Mucosa of descending colon (tissue), 3 donors: ENCODE measurements at regions not wholly inside any gene's neighbourhood (a gene's known extent, or its start where the extent isn't known, plus 50 kb on each side); places are given as distances from the start of the nearest gene placed in this dataset.
A peak's percentile ranks its signal among the peaks of the same experiment; 100 is the strongest.

ENCODE experiments used
- ATAC-seq: fragments of 200-7000 bp; cut with Tn5 transposase; one replicate; pipeline ENCODE4 v1.9.1; 2020; ENCODE audit warnings: mild to moderate bottlenecking, moderate library complexity
- DNase-seq, 3 donors: peaks; one replicate each; pipeline ENCODE4 v3.0.0-alpha.2; 2020
- H3K36me3 ChIP-seq: fragments of 200-600 bp; one replicate; pipeline ENCODE4 v1.8.0; 2021; ENCODE audit warnings: low read depth, mild to moderate bottlenecking
- H3K4me1 ChIP-seq: fragments of 200-600 bp; one replicate; pipeline ENCODE4 v1.8.0; 2021; ENCODE audit warnings: low read depth, mild to moderate bottlenecking
- H3K4me3 ChIP-seq: fragments of 200-600 bp; one replicate; pipeline ENCODE4 v1.8.0; 2021; ENCODE audit warnings: mild to moderate bottlenecking
- H3K9me3 ChIP-seq: fragments of 200-600 bp; one replicate; pipeline ENCODE4 v1.8.0; 2021; ENCODE audit warnings: mild to moderate bottlenecking
- CTCF ChIP-seq: fragments of 200-600 bp; IDR thresholded peaks from one replicate; pipeline ENCODE4 v1.8.0; 2022; ENCODE audit warnings: antibody characterized with exemption, mild to moderate bottlenecking
- intact Hi-C, 2 donors: fragments of 100-400 bp; cut with DNase I in 1 of 2; cut with micrococcal nuclease in 1 of 2; formaldehyde crosslinking; loops; one replicate each; pipeline versions ENCODE4 v1.11.0 to v1.11.1; 2022; cut with DNase I, micrococcal nuclease
- donor health status: DM: no; HTN: no; CAD: no; lungs with moderate emphysema.
- donor health status: DM: no; HTN: no; CAD: no.
- donor health status: DM: no; HTN: yes; CAD: no.

- DNase-seq (peak in 1 of 3 donors; percentile 27), ATAC-seq (no peak)
- intact Hi-C loops: no loop called here
- Histone ChIP-seq H3K9me3 (no peaks in the 10 kb centered on the region), H3K4me3 (no peak overlapping the region), H3K36me3 (no peaks in the 10 kb centered on the region), H3K4me1 (no peaks in the 10 kb centered on the region)
- TF ChIP-seq CTCF: no peak
These were observed 76.4 kb upstream of the STT3B start for GRCh38 chr3:31456373-31456772.

- Histone ChIP-seq H3K4me1 (peaks cover 12% of the 10 kb centered on the region), H3K36me3 (no peaks in the 10 kb centered on the region), H3K9me3 (no peaks in the 10 kb centered on the region), H3K4me3 (no peak overlapping the region)
- intact Hi-C loops: no loop called here
- ATAC-seq (no peak), DNase-seq (no peak)
- TF ChIP-seq CTCF: no peak
These were observed 71.3 kb upstream of the STT3B start for GRCh38 chr3:31461426-31461825.

- DNase-seq: peak in 1 of 3 donors; percentile 64
These were observed 70.6 kb upstream of the STT3B start for GRCh38 chr3:31462050-31462569.

GRCh38 chr3:31465999-31466398 lies 66.7 kb upstream of the STT3B start:
- H3K4me3 ChIP-seq: no peak overlapping the region
- no peak for ATAC-seq
- H3K4me1 ChIP-seq: peaks cover 12% of the 10 kb centered on the region
- no peaks in the 10 kb centered on the region for H3K9me3 ChIP-seq
- intact Hi-C loops: no loop called here
- TF ChIP-seq CTCF: no peak
- DNase-seq: no peak
- H3K36me3 ChIP-seq: no peaks in the 10 kb centered on the region

More at GRCh38 chr3:31462050-31462569, 70.6 kb upstream of the STT3B start:
- Histone ChIP-seq H3K4me3 (no peak overlapping the region), H3K4me1 (peaks cover 12% of the 10 kb centered on the region), H3K9me3 (no peaks in the 10 kb centered on the region), H3K36me3 (no peaks in the 10 kb centered on the region)
- ATAC-seq: peak; percentile 92
- intact Hi-C loops: no loop called here
- no peak for TF ChIP-seq CTCF

GRCh38 chr3:31466866-31467265 lies 65.9 kb upstream of the STT3B start:
- Histone ChIP-seq H3K36me3 (no peaks in the 10 kb centered on the region), H3K9me3 (no peaks in the 10 kb centered on the region), H3K4me1 (peaks cover 12% of the 10 kb centered on the region), H3K4me3 (no peak overlapping the region)
- no peak for DNase-seq
- no peak for ATAC-seq
- TF ChIP-seq CTCF: no peak
- intact Hi-C loops: no loop called here

- H3K9me3 ChIP-seq: no peaks in the 10 kb centered on the region
- no peak for TF ChIP-seq CTCF
- no peak for ATAC-seq
These were observed 64.3 kb upstream of the STT3B start for GRCh38 chr3:31468433-31468832.

More at GRCh38 chr3:31468433-31468832, 64.3 kb upstream of the STT3B start:
- Histone ChIP-seq H3K36me3 (no peaks in the 10 kb centered on the region), H3K4me1 (no peaks in the 10 kb centered on the region), H3K4me3 (no peak overlapping the region)
- intact Hi-C loops: no loop called here
- no peak for DNase-seq
